SK-N-MC (cell line): ENCODE measurements at regions not wholly inside any gene's neighbourhood (a gene's known extent, or its start where the extent isn't known, plus 50 kb on each side); places are given as distances from the start of the nearest gene placed in this dataset.

Source experiments
- EZH2 ChIP-seq: fragments of 200-600 bp; sonication (generic); IDR thresholded peaks from one replicate; pipeline ENCODE4 v1.6.1; 2017; ENCODE audit warnings: antibody characterized with exemption
- FOXP2 ChIP-seq: optimal IDR thresholded peaks from 2 replicates; pipeline ENCODE3; 2011; ENCODE audit warnings: mild to moderate bottlenecking, moderate library complexity; ENCODE audit not compliant: insufficient read depth; ENCODE audit errors: extremely low read length, control extremely low read depth
- POLR2AphosphoS5 ChIP-seq: IDR thresholded peaks from 2 replicates; pipeline ENCODE4 v1.6.1; 2012; ENCODE audit warnings: mild to moderate bottlenecking, low read depth, low read length, borderline replicate concordance

DNA sequence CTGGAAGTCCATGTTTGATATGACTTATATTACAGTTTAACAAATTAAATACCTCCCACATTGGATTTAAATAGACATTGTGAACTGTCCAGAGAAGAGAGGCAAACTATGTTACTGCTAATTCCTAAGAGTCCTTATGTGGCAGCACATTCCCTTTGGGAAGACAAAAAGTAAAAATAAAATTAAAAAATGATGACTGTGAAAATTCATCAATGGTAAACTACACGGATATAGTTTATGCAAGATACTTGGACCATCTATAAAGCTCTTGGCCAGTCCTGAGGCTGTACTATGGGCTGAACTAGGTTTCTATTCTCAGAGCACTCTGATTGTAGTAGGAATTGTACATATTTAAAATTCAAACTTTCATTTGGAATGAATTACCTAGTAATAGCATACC lies 206.4 kb downstream of the LRRK2 start:
- TF ChIP-seq POLR2AphosphoS5, result no peak
- no peak for TF ChIP-seq EZH2
- no peak for TF ChIP-seq FOXP2
